GM23338 (cell line): ENCODE measurements at regions not wholly inside any gene's neighbourhood (a gene's known extent, or its start where the extent isn't known, plus 50 kb on each side); places are given as distances from the start of the nearest gene placed in this dataset.

Experiments used
- POLR2AphosphoS5 ChIP-seq: IDR thresholded peaks from 2 replicates; pipeline ENCODE4 v1.6.1; 2016; ENCODE audit warnings: antibody characterized with exemption, low read depth
- TF ChIP-seq, protein P1 (sequence below): fragments of 250-450 bp; sonication (Bioruptor Pico); IDR thresholded peaks from 2 replicates; pipeline ENCODE4 v1.5.0; 2020; ENCODE audit warnings: mild to moderate bottlenecking, moderate library complexity
- TF ChIP-seq, protein P2 (sequence below), 2 experiments: fragments of 200-600 bp in 1 of 2; sonication (generic) in 1 of 2; conservative IDR thresholded peaks; 2 replicates each; pipeline versions ENCODE4 v1.5.1 to v1.6.1; 2016 to 2017; ENCODE audit warnings: antibody characterized with exemption in 2 of 2, low read depth in 2 of 2, mild to moderate bottlenecking in 2 of 2, moderate library complexity in 1 of 2
- TF ChIP-seq, protein P3 (sequence below): IDR thresholded peaks from one replicate; pipeline ENCODE4 v1.6.1; 2018; ENCODE audit warnings: antibody characterized with exemption; ENCODE audit not compliant: unreplicated experiment

DNA sequence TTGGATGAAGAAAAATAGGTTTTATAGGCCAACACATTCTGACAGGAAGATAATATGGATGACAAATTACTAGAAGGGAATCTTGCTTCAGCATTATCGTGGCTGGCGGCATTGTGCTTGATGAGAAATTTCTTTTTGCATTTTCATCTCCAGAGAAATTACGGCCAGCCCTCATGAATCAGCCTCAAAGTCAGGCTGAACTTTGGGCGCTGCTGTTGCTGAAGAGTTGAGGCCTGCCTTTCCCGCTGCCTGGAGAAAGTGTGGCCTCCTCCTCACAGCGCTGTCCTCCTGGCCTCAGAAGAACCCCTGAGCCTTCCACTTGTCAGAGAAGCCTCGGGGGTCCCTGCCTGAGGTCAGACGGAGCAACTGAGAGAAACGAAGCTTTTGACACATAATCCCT, 272.4 kb upstream of the KCNIP4 start (continued):
- TF ChIP-seq, protein P1, sequence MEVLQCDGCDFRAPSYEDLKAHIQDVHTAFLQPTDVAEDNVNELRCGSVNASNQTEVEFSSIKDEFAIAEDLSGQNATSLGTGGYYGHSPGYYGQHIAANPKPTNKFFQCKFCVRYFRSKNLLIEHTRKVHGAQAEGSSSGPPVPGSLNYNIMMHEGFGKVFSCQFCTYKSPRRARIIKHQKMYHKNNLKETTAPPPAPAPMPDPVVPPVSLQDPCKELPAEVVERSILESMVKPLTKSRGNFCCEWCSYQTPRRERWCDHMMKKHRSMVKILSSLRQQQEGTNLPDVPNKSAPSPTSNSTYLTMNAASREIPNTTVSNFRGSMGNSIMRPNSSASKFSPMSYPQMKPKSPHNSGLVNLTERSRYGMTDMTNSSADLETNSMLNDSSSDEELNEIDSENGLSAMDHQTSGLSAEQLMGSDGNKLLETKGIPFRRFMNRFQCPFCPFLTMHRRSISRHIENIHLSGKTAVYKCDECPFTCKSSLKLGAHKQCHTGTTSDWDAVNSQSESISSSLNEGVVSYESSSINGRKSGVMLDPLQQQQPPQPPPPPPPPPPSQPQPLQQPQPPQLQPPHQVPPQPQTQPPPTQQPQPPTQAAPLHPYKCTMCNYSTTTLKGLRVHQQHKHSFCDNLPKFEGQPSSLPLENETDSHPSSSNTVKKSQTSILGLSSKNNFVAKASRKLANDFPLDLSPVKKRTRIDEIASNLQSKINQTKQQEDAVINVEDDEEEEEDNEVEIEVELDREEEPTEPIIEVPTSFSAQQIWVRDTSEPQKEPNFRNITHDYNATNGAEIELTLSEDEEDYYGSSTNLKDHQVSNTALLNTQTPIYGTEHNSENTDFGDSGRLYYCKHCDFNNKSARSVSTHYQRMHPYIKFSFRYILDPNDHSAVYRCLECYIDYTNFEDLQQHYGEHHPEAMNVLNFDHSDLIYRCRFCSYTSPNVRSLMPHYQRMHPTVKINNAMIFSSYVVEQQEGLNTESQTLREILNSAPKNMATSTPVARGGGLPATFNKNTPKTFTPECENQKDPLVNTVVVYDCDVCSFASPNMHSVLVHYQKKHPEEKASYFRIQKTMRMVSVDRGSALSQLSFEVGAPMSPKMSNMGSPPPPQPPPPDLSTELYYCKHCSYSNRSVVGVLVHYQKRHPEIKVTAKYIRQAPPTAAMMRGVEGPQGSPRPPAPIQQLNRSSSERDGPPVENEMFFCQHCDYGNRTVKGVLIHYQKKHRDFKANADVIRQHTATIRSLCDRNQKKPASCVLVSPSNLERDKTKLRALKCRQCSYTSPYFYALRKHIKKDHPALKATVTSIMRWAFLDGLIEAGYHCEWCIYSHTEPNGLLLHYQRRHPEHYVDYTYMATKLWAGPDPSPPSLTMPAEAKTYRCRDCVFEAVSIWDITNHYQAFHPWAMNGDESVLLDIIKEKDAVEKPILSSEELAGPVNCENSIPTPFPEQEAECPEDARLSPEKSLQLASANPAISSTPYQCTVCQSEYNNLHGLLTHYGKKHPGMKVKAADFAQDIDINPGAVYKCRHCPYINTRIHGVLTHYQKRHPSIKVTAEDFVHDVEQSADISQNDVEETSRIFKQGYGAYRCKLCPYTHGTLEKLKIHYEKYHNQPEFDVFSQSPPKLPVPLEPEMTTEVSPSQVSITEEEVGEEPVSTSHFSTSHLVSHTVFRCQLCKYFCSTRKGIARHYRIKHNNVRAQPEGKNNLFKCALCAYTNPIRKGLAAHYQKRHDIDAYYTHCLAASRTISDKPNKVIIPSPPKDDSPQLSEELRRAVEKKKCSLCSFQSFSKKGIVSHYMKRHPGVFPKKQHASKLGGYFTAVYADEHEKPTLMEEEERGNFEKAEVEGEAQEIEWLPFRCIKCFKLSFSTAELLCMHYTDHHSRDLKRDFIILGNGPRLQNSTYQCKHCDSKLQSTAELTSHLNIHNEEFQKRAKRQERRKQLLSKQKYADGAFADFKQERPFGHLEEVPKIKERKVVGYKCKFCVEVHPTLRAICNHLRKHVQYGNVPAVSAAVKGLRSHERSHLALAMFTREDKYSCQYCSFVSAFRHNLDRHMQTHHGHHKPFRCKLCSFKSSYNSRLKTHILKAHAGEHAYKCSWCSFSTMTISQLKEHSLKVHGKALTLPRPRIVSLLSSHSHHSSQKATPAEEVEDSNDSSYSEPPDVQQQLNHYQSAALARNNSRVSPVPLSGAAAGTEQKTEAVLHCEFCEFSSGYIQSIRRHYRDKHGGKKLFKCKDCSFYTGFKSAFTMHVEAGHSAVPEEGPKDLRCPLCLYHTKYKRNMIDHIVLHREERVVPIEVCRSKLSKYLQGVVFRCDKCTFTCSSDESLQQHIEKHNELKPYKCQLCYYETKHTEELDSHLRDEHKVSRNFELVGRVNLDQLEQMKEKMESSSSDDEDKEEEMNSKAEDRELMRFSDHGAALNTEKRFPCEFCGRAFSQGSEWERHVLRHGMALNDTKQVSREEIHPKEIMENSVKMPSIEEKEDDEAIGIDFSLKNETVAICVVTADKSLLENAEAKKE (CRISPR knock-in tag): no peak
- TF ChIP-seq, protein P2, sequence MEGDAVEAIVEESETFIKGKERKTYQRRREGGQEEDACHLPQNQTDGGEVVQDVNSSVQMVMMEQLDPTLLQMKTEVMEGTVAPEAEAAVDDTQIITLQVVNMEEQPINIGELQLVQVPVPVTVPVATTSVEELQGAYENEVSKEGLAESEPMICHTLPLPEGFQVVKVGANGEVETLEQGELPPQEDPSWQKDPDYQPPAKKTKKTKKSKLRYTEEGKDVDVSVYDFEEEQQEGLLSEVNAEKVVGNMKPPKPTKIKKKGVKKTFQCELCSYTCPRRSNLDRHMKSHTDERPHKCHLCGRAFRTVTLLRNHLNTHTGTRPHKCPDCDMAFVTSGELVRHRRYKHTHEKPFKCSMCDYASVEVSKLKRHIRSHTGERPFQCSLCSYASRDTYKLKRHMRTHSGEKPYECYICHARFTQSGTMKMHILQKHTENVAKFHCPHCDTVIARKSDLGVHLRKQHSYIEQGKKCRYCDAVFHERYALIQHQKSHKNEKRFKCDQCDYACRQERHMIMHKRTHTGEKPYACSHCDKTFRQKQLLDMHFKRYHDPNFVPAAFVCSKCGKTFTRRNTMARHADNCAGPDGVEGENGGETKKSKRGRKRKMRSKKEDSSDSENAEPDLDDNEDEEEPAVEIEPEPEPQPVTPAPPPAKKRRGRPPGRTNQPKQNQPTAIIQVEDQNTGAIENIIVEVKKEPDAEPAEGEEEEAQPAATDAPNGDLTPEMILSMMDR (conservative IDR thresholded peaks at IDR 0.05; ENCODE audit: low read depth in 2 of 2): no peak
- TF ChIP-seq, protein P3, sequence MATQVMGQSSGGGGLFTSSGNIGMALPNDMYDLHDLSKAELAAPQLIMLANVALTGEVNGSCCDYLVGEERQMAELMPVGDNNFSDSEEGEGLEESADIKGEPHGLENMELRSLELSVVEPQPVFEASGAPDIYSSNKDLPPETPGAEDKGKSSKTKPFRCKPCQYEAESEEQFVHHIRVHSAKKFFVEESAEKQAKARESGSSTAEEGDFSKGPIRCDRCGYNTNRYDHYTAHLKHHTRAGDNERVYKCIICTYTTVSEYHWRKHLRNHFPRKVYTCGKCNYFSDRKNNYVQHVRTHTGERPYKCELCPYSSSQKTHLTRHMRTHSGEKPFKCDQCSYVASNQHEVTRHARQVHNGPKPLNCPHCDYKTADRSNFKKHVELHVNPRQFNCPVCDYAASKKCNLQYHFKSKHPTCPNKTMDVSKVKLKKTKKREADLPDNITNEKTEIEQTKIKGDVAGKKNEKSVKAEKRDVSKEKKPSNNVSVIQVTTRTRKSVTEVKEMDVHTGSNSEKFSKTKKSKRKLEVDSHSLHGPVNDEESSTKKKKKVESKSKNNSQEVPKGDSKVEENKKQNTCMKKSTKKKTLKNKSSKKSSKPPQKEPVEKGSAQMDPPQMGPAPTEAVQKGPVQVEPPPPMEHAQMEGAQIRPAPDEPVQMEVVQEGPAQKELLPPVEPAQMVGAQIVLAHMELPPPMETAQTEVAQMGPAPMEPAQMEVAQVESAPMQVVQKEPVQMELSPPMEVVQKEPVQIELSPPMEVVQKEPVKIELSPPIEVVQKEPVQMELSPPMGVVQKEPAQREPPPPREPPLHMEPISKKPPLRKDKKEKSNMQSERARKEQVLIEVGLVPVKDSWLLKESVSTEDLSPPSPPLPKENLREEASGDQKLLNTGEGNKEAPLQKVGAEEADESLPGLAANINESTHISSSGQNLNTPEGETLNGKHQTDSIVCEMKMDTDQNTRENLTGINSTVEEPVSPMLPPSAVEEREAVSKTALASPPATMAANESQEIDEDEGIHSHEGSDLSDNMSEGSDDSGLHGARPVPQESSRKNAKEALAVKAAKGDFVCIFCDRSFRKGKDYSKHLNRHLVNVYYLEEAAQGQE: no peak
- no peak for TF ChIP-seq POLR2AphosphoS5
